SK-N-SH (cell line): ENCODE measurements at regions not wholly inside any gene's neighbourhood (a gene's known extent, or its start where the extent isn't known, plus 50 kb on each side); places are given as distances from the start of the nearest gene placed in this dataset.

Experiments
- CTCF ChIA-PET: fragments of 300-600, 350-600 bp; formaldehyde crosslinking; extraction: SDS; loops from one replicate; lab custom pipeline; 2021; lab: Yijun Ruan, JAX
- POLR2A ChIA-PET: fragments of 350-600 bp; sonication (Branson Sonifier 250); formaldehyde crosslinking; extraction: SDS; loops from one replicate; lab custom pipeline; 2020; ENCODE audit warnings: antibody characterized with exemption, inconsistent platforms; lab: Yijun Ruan, JAX
- DNase-seq: peaks from one replicate; pipeline ENCODE4 v3.0.0; 2012
- H2AFZ ChIP-seq: fragments of 200-600 bp; sonication (generic); 2 replicates; pipeline ENCODE4 v1.8.1; 2016; ENCODE audit warnings: antibody characterized with exemption, mild to moderate bottlenecking, low read depth
- H3F3A ChIP-seq: fragments of 200-600 bp; sonication (generic); replicated peaks from 2 replicates; pipeline ENCODE3; 2016; ENCODE audit warnings: antibody characterized with exemption, mild to moderate bottlenecking; ENCODE audit not compliant: insufficient read depth
- H3K27ac ChIP-seq, 2 experiments: fragments of 200-500 bp in 1 of 2; fragments of 200-600 bp in 1 of 2; sonication (Bioruptor generic) in 1 of 2; sonication (generic), shearing (Covaris generic) in 1 of 2; 2 replicates each; pipeline versions ENCODE4 v1.5.1 to v1.6.1; 2014 to 2016; ENCODE audit warnings: low read depth in 2 of 2, inconsistent platforms in 1 of 2, low read length in 1 of 2, mild to moderate bottlenecking in 1 of 2, mixed read lengths in 1 of 2
- H3K27me3 ChIP-seq: fragments of 200-600 bp; sonication (generic), shearing (Covaris generic); 2 replicates; pipeline ENCODE4 v1.6.1; 2016; ENCODE audit warnings: mixed run types; ENCODE audit not compliant: insufficient read depth
- H3K36me3 ChIP-seq, 2 experiments: fragments of 200-500 bp in 1 of 2; fragments of 200-600 bp in 1 of 2; sonication (Bioruptor generic) in 1 of 2; sonication (generic) in 1 of 2; replicated peaks in 1 of 2; 2 replicates each; pipeline versions ENCODE3 to v1.5.1; 2014 to 2016; ENCODE audit warnings: low read length in 1 of 2, mild to moderate bottlenecking in 1 of 2; ENCODE audit not compliant: insufficient read depth in 2 of 2, control insufficient read depth in 1 of 2
- H3K4me1 ChIP-seq, 2 experiments: fragments of 200-500 bp in 1 of 2; fragments of 200-600 bp in 1 of 2; sonication (Bioruptor generic) in 1 of 2; sonication (generic), shearing (Covaris generic) in 1 of 2; 2 replicates each; pipeline versions ENCODE4 v1.5.1 to v1.6.1; 2014 to 2016; ENCODE audit warnings: low read depth in 1 of 2, low read length in 1 of 2, mixed run types in 1 of 2; ENCODE audit not compliant: insufficient read depth in 2 of 2, control insufficient read depth in 1 of 2
- H3K4me2 ChIP-seq: fragments of 200-600 bp; sonication (generic), shearing (Covaris generic); 2 replicates; pipeline ENCODE4 v1.6.1; 2017; ENCODE audit warnings: mixed run types
- H3K4me3 ChIP-seq, 2 experiments: fragments of 200-500 bp in 1 of 2; fragments of 200-600 bp in 1 of 2; sonication (Bioruptor generic) in 1 of 2; sonication (generic), shearing (Covaris generic) in 1 of 2; 2 replicates each; pipeline versions ENCODE4 v1.5.1 to v1.8.1; 2014 to 2016; ENCODE audit warnings: low read depth in 2 of 2, inconsistent platforms in 1 of 2, low read length in 1 of 2, mild to moderate bottlenecking in 1 of 2, mixed read lengths in 1 of 2, moderate library complexity in 1 of 2
- H3K79me2 ChIP-seq: fragments of 200-600 bp; sonication (generic); 2 replicates; pipeline ENCODE4 v1.8.1; 2017; ENCODE audit warnings: mild to moderate bottlenecking; ENCODE audit not compliant: insufficient read depth
- H3K9ac ChIP-seq: fragments of 200-600 bp; sonication (generic); 2 replicates; pipeline ENCODE4 v1.6.1; 2017; ENCODE audit warnings: mixed run types
- H3K9me2 ChIP-seq: fragments of 200-600 bp; sonication (generic); 2 replicates; pipeline ENCODE4 v1.6.1; 2017; ENCODE audit warnings: mixed run types
- H3K9me3 ChIP-seq: fragments of 200-600 bp; sonication (generic); 2 replicates; pipeline ENCODE4 v1.6.1; 2017; ENCODE audit warnings: mixed run types, mild to moderate bottlenecking, moderate library complexity
- H4K20me1 ChIP-seq: fragments of 200-600 bp; sonication (generic); 2 replicates; pipeline ENCODE4 v1.6.1; 2017; ENCODE audit warnings: mild to moderate bottlenecking, mixed run types; ENCODE audit not compliant: insufficient read depth
- ELF1 ChIP-seq: IDR thresholded peaks from 2 replicates; pipeline ENCODE4 v1.4.0; 2012
- EZH2phosphoT487 ChIP-seq: fragments of 200-600 bp; sonication (generic); IDR thresholded peaks from 2 replicates; pipeline ENCODE4 v1.6.1; 2017; ENCODE audit warnings: low read depth, mixed run types, mild to moderate bottlenecking, antibody characterized with exemption, moderate library complexity, borderline replicate concordance
- FOXM1 ChIP-seq: IDR thresholded peaks from 2 replicates; pipeline ENCODE4 v1.4.0; 2012; ENCODE audit warnings: low read depth, mild to moderate bottlenecking
- GABPA ChIP-seq: IDR thresholded peaks from 2 replicates; pipeline ENCODE4 v1.4.0; 2012; ENCODE audit warnings: low read depth, mild to moderate bottlenecking
- GATA2 ChIP-seq: sonication (generic); formaldehyde crosslinking; IDR thresholded peaks from 2 replicates; pipeline ENCODE4 v1.5.0; 2020; ENCODE audit warnings: mild to moderate bottlenecking, missing genetic modification reagents
- RFX5 ChIP-seq: IDR thresholded peaks from 2 replicates; pipeline ENCODE4 v1.6.1; 2012; ENCODE audit warnings: mild to moderate bottlenecking, improper control_type of control experiment, low read length
- SMC3 ChIP-seq: IDR thresholded peaks from 2 replicates; pipeline ENCODE4 v1.6.1; 2012; ENCODE audit warnings: low read depth, low read length, improper control_type of control experiment
- TAF1 ChIP-seq: IDR thresholded peaks from 2 replicates; pipeline ENCODE4 v1.6.1; 2012; ENCODE audit warnings: low read depth, mild to moderate bottlenecking, low read length, moderate library complexity, borderline replicate concordance
- WGBS: methylation state at CpG from one replicate; pipeline ENCODE4 v1.1.6; 2017; ENCODE audit warnings: low lambda C conversion rate; 5-methylcytosine and 5-hydroxymethylcytosine counted together
- TF ChIP-seq, protein P1 (sequence below): fragments of 150-350 bp; IDR thresholded peaks from 2 replicates; pipeline ENCODE4 v1.6.1; 2017; ENCODE audit warnings: antibody characterized with exemption, low read length, low read depth, borderline replicate concordance
- TF ChIP-seq, protein P2 (sequence below): IDR thresholded peaks from 2 replicates; pipeline ENCODE4; 2012
- TF ChIP-seq, protein P3 (sequence below): IDR thresholded peaks from 2 replicates; pipeline ENCODE4 v1.4.0; 2012; ENCODE audit warnings: low read depth, borderline replicate concordance
- TF ChIP-seq, protein P4 (sequence below): IDR thresholded peaks from 2 replicates; pipeline ENCODE4 v1.6.1; 2012; ENCODE audit warnings: mild to moderate bottlenecking, low read depth, low read length, moderate library complexity
- TF ChIP-seq, protein P5 (sequence below): fragments of 200-600 bp; sonication (generic); IDR thresholded peaks from 2 replicates; pipeline ENCODE4 v1.6.1; 2017; ENCODE audit warnings: antibody characterized with exemption, mild to moderate bottlenecking, moderate library complexity

DNA sequence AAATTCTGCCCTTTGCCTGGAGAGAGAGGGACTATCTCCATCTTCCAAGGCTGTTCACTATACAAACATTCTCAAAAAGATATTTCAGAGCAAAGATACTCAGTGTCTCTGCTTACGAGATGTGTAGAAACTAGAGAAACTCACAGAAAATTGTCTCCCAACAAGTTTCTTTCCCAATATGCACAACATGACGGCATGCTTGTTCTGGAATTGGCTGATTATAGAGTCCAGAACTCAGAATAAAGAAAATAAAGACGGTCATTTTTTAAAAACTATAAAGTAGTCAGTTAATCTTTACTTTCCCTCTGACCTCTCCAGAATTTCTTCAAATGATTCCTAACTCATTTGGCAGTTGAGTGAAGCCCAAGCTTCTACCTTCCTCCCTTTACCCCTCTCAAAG lies 285.5 kb upstream of the KLF3 start:
- no peak overlapping the region for H3K4me2 ChIP-seq
- no peak overlapping the region for H3K9ac ChIP-seq
- ChIA-PET POLR2A (no interaction called here), CTCF (no interaction called here)
- no peak overlapping the region for H3K27ac ChIP-seq
- 32% methylated on average over 3 of the region's 3 CpGs for WGBS
- H3K79me2 ChIP-seq = no peaks in the 10 kb centered on the region
- no peaks in the 10 kb centered on the region for H3K36me3 ChIP-seq
- H3K4me3 ChIP-seq = no peak overlapping the region
- no peaks in the 10 kb centered on the region for H3F3A ChIP-seq
- H3K27me3 ChIP-seq = no peaks in the 10 kb centered on the region
- H4K20me1 ChIP-seq = no peaks in the 10 kb centered on the region
- TF ChIP-seq, protein P1, sequence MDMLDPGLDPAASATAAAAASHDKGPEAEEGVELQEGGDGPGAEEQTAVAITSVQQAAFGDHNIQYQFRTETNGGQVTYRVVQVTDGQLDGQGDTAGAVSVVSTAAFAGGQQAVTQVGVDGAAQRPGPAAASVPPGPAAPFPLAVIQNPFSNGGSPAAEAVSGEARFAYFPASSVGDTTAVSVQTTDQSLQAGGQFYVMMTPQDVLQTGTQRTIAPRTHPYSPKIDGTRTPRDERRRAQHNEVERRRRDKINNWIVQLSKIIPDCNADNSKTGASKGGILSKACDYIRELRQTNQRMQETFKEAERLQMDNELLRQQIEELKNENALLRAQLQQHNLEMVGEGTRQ = no peak
- no peak for TF ChIP-seq FOXM1
- no peak for TF ChIP-seq TAF1
- TF ChIP-seq, protein P2, sequence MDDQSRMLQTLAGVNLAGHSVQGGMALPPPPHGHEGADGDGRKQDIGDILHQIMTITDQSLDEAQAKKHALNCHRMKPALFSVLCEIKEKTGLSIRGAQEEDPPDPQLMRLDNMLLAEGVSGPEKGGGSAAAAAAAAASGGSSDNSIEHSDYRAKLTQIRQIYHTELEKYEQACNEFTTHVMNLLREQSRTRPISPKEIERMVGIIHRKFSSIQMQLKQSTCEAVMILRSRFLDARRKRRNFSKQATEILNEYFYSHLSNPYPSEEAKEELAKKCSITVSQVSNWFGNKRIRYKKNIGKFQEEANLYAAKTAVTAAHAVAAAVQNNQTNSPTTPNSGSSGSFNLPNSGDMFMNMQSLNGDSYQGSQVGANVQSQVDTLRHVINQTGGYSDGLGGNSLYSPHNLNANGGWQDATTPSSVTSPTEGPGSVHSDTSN = no peak
- TF ChIP-seq, protein P3, sequence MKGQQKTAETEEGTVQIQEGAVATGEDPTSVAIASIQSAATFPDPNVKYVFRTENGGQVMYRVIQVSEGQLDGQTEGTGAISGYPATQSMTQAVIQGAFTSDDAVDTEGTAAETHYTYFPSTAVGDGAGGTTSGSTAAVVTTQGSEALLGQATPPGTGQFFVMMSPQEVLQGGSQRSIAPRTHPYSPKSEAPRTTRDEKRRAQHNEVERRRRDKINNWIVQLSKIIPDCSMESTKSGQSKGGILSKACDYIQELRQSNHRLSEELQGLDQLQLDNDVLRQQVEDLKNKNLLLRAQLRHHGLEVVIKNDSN = no peak
- TF ChIP-seq, protein P4, sequence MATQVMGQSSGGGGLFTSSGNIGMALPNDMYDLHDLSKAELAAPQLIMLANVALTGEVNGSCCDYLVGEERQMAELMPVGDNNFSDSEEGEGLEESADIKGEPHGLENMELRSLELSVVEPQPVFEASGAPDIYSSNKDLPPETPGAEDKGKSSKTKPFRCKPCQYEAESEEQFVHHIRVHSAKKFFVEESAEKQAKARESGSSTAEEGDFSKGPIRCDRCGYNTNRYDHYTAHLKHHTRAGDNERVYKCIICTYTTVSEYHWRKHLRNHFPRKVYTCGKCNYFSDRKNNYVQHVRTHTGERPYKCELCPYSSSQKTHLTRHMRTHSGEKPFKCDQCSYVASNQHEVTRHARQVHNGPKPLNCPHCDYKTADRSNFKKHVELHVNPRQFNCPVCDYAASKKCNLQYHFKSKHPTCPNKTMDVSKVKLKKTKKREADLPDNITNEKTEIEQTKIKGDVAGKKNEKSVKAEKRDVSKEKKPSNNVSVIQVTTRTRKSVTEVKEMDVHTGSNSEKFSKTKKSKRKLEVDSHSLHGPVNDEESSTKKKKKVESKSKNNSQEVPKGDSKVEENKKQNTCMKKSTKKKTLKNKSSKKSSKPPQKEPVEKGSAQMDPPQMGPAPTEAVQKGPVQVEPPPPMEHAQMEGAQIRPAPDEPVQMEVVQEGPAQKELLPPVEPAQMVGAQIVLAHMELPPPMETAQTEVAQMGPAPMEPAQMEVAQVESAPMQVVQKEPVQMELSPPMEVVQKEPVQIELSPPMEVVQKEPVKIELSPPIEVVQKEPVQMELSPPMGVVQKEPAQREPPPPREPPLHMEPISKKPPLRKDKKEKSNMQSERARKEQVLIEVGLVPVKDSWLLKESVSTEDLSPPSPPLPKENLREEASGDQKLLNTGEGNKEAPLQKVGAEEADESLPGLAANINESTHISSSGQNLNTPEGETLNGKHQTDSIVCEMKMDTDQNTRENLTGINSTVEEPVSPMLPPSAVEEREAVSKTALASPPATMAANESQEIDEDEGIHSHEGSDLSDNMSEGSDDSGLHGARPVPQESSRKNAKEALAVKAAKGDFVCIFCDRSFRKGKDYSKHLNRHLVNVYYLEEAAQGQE = no peak
- no peak for TF ChIP-seq GABPA
- TF ChIP-seq EZH2phosphoT487 = no peak
- TF ChIP-seq RFX5 = no peak
- TF ChIP-seq, protein P5, sequence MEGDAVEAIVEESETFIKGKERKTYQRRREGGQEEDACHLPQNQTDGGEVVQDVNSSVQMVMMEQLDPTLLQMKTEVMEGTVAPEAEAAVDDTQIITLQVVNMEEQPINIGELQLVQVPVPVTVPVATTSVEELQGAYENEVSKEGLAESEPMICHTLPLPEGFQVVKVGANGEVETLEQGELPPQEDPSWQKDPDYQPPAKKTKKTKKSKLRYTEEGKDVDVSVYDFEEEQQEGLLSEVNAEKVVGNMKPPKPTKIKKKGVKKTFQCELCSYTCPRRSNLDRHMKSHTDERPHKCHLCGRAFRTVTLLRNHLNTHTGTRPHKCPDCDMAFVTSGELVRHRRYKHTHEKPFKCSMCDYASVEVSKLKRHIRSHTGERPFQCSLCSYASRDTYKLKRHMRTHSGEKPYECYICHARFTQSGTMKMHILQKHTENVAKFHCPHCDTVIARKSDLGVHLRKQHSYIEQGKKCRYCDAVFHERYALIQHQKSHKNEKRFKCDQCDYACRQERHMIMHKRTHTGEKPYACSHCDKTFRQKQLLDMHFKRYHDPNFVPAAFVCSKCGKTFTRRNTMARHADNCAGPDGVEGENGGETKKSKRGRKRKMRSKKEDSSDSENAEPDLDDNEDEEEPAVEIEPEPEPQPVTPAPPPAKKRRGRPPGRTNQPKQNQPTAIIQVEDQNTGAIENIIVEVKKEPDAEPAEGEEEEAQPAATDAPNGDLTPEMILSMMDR = no peak
- no peak for TF ChIP-seq ELF1
- TF ChIP-seq SMC3 = no peak
- no peak for TF ChIP-seq GATA2
- DNase-seq = no peak
- peaks cover 0 to 17% of the 10 kb centered on the region in 2 experiments; a peak in 2 of 4 replicates for H3K4me1 ChIP-seq
- H3K9me2 ChIP-seq = no peaks in the 10 kb centered on the region
- H3K9me3 ChIP-seq = no peaks in the 10 kb centered on the region
- no peak overlapping the region for H2AFZ ChIP-seq
